ENCODE measurements at regions not wholly inside any gene's neighbourhood (a gene's known extent, or its start where the extent isn't known, plus 50 kb on each side); places are given as distances from the start of the nearest gene placed in this dataset.
"Not testable (repeated sequence)": the region's sequence is repeated elsewhere in the genome, so short reads cannot be mapped to it uniquely, and the experiment has no call there.

DNA sequence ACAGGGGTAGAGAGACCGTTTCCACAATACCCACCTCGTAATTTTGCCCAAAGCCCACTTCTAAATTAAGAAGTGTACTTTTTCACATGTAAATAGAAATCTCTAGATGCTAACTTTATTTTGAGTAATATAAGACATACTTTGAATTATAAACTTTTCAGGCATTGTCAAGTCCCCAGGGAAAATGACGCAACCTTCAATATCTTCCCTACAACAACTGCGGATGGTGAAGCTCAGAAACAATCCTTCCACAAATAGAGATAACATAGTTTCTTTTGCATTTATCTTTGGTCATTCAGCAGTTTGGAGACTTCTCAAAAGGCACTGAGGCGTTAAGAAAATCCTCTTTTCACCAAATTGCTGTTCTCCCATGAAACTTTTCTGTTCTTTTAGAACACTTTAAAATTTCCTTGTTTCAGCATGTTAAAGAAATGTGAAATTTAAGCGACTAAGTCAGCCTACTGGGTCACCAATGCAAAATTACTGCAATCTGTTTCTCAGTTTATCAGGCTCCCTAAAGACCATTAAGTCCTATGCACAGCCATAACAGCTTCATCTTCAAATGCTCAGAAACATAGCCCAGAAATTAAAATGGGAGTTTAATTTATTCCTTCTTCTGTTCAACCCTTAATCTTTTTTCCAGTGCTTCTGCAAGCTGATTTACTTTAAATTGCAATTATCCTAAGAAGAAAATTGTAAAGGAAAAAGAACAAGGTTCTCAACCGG lies 118.3 kb upstream of the DNAJC10 start:
- DNase-seq (ENCODE audit: low spot score): no peak

DNA sequence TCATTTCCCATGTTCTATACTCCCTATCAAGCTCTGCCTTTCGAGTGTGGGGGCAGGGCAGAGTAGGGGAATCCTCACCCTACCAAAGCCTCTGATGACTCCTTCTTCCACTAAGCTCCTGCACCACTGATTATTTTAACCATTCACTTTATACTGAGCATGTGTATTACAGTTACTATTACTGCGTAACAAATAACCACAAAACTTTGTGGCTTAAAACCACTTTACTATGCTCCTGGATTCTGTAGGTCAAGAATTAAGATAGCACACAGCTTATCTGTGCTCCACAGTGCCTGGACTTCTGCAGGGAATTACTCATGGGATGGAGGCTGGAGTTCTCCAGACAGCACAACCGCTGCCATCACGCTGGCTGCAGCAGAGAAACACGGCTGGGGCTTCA lies 117.4 kb upstream of the DNAJC10 start:
- no peak for DNase-seq (ENCODE audit: low spot score)

DNA sequence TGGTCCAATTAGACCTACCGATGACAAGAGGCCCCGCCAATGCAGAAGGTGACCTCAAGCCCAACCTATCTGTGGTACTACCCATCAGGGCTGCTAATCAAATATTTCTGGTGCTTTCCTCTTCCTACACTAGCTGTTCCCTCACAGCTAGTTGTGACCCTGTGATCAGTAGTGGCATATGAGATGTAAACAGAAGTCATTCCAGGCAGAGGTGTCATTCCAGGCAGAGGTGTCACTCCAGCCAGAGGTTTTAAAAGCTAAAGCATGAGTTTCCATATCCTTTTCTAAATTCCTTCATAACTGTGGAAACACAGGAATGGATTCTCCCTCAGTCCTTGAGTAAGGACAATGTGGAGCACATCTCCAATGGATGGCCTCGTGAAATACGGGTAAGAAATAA lies 110.9 kb upstream of the DNAJC10 start:
- no peak for DNase-seq (ENCODE audit: low spot score)

DNA sequence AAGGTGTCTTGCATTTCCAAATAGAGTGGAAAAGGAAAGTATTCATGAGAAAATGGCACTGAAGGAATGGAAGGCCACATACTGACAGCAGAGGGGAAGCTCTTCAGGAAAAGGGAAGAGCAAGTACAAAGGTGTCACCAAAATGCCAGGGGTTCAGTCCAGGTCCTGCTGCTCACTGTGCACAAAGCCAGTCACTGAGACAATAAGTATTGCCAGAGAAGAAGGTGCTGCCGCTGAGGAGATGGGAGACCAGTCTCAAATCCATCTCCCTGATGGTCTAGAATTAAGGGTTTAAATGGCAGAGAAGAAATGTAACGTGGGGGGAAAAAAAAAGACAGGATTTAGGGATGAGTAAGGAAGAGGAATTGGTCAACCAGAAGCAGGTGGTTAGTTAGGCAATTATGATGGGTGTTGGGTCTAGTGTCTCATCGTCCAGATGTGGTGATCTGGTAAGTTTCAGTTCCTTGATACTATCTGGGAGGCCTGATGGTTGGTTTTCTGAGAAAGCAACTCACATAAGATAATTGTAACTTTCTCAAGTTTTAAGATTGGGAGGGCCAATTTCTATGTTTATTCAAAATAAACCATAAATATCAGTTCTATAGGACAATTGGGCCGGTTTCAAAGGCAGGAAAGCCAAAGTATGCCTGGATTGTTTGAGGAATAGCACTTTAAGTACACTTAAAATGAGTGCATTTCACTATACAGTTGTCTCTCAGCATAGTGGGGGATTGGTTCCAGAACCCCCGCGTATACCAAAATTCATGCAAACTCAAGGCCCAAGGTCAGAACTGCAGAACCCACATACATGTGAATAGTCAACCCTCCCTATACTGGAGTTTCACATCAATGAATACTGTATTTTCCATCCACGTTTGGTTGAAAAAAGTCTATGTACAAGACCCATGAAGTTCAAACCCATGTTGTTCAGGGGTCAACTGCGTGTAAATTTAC lies 109.1 kb upstream of the DNAJC10 start:
- no peak for DNase-seq (ENCODE audit: low spot score)

DNA sequence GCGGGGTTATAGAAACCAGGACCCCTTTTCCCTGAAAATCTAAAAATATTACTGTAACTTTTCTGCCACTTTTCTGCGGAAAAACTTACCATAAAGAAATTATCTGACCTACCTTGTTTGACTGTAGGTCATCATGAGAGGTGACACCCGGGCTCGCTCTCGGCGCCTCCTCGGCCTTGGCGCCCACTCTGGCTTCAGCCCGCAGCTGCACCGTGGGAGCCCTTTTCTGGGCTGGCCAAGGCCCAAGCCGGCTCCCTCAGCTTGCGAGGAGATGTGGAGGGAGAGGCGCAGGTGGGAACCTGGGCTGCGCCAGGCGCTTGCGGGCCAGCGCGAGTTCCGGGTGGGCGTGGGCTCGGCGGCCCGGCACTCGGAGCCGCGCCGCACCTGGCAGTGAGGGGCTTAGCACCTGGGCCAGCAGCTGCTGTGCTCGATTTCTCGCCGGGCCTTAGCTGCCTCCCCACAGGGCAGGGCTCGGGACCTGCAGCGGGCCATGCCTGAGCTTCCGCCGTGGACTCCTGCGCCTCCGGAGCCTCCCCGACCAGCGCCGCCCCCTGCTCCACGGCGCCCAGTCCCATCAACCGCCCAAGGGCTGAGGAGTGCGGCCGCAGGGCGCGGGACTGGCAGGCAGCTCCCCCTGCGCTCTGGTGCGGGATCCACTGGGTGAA lies 107.7 kb upstream of the DNAJC10 start:
- DNase-seq (ENCODE audit: low spot score): no peak

DNA sequence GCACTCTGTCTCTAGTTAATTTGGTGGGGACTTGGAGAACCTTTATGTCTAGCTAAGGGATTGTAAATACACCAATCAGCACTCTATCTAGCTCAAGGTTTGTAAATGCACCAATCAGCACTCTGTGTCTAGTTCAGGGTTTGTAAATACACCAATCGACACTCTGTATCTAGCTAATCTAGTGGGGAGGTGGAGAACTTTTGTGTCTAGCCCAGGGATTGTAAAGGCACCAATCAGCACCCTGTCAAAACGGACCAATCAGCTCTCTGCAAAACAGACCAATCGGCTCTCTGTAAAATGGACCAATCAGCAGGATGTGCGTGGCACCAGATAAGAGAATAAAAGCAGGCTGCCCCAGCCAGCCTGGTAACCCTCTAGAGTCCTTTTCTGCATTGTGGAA lies 107.1 kb upstream of the DNAJC10 start:
- DNase-seq (ENCODE audit: low spot score): not testable (repeated sequence)

DNA sequence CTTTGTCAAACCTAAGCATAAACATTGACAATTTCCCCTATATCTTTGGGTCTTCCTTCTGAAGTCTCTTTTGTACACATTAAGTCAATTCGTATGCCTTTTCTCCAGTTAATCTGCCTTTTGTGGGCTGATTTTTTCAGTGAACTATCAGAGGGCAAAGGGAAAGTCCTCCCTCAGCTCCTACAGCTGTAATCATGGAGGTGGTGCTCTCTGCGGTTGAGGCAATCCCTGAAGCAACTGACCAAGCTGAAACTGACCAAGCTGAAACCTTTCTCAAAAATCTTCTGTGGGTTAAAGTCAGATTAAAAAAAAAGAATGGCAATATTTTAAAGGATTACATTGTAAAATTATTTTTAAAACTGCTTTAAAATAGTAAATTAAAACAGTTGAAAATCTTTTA lies 105.8 kb upstream of the DNAJC10 start:
- no peak for DNase-seq (ENCODE audit: low spot score)

DNA sequence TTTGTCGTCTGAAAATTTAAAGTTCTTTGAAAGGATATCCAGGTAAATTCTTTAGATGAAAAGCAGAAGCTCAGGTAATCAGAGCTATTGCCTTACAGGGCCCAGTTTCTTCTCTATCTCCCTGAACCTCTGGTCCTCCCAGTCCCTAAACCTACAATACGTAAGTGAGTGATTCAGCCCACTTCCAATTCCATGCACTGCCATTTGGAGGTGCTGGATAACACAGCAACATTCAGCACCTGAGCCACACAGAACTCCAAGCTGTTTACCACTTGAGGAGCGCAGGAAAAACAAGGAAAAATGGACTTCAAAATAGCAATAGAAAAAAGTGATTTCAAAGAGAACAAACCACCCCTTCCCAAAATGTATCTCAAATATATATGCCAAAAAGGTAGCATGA lies 105.0 kb upstream of the DNAJC10 start:
- no peak for DNase-seq (ENCODE audit: low spot score)

DNA sequence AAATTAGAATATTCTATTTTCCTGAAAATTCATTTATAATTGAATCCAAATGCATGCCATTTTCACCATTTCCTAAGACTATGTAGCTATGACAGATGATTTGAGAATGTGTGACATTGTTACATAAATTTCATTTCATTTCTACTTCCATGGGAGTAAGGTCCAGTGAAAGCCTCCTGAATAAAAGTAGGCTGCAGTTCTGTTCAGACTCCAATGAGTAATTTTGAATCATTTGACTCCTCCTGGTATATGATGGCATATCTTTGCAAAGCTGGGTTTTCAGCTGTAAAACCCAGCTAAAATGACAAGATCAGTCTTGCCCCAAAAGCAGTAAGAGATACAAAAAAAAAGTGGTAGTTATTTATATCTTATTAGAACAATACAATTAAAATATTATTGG lies 101.0 kb upstream of the DNAJC10 start:
- DNase-seq (ENCODE audit: low spot score): no peak

DNA sequence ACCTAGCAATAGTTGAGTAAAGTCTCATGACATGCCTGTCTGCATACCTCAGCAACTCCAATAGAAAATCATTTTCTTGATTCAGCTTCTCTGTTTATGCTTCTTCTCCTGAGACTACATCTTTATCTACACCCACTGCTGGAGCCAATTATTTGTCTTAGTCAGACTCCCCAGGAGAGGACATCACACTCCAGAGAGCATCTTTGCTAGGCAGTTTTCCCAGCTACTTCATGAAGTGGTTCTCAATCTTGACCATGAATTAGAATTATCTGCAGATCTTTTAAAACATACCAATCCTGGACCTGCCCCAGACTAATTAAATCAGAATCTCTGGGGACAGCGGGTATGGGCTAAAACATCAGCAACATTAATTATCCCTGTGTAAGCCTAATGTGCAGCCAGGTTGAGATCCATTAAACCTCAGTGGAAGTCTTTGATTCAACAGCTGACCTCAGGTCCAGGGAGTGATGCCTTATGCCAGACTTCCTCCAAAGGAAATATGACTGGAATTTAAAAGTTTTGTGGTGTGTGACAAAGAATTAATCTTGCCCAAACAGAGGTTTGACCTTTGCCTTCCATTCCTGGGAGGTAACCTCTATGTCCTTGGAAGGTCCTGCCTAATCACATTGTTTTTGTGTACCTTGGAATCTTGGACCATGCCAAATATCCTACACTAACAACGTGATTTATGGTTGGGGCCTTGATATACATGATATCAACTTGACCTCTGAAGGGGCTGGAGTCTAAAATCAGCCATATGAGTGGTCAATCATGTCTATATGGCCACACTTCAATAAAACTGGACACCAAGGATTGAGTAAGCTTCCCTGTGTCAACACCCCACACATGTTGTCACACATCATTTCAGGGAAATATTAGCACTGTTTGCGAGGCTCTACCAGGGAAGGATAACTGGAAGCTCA lies 99.3 kb upstream of the DNAJC10 start:
- no peak for DNase-seq (ENCODE audit: low spot score)

DNA sequence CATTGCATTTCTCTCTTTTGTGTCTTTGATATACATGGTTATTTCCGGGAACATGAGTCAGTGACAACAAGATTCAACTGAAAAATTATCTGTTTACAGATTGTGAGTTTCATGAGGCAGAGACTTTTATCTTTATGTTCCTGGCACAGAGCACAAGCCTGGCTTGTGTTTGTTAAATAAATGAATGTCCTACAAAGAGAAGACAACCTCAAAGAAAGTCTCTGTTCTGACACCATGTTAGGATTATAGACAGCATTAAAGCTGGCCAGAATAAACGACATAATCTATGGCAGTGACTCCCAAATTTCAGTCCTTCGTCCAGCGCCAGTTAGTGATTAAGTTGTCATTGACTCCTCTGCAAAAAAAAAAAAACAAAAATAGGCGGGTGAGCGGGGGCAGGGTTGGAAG lies 97.4 kb upstream of the DNAJC10 start:
- peak; percentile 6 for DNase-seq (ENCODE audit: low spot score)

DNA sequence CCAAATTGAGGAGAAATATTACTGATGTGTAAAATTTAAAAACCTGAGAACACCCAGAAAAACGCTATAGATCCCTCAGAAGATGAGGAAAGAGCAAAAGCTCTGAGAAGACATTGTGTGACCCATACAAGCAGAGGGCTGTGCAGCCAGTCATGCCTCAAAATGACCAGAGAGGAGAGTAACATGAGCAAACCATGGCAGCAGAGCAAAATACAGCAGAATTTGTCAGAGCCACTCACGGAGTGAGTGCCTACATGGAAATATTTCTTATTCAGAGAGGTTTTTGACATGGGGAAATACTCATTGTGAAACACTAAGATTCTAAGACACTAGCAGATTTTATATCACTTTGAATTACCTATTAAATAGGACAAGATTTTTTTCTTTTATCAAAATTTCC lies 96.8 kb upstream of the DNAJC10 start:
- no peak for DNase-seq (ENCODE audit: low spot score)

DNA sequence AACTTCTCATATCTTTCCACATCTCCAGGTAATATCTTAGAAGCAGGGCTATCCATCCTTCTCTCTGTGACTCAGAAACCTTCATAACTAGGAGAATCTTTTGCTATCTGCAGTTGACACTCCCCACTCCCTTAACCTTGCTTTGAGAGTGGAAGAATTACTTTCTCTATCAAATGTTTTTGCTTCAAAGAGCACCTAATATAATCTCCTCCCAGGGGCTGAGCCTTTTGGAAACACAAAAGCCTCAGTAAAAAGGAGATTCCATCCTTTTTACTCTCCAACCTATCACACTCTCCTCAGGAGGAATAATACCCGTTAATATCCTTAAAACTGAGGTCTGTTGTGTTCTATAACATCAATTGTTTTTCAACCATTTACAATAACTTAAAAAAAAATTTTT lies 94.9 kb upstream of the DNAJC10 start:
- no peak for DNase-seq (ENCODE audit: low spot score)

DNA sequence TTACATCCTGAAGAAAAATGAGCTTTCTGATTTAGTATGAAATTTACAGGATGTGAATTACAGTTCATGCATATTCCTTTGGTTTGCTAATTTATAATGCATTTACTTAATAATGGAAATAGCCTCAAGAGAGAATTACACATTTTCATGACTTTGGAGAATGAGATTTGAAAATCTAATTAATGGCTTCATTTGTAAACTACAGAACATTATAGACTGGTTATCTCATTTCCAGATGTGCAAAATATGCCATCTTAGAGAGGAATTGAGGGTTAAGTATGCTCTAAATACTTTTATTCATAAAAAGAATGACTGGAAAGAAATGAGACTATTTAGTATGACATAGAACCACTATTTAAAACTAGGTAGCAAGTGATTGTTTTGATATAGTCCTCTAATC lies 94.2 kb upstream of the DNAJC10 start:
- no peak for DNase-seq (ENCODE audit: low spot score)

DNA sequence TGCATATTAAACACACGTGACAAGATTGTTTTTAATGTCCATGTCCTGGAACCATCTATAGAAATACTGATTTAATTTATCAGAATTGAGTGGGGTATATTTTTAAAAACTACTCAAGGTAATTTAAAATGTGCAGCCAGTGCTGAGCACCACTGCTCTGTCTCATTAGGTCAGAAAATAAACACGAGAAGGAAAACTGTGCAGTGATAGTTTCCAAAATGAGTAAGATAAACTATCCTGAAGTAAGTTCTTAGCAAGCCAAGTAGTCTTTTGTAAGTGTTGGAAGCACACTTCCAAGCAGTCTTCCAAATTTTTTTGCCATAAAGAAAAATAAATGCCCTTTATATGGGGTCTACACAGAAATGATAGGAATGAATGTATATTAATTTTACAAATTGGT lies 93.8 kb upstream of the DNAJC10 start:
- no peak for DNase-seq (ENCODE audit: low spot score)

DNA sequence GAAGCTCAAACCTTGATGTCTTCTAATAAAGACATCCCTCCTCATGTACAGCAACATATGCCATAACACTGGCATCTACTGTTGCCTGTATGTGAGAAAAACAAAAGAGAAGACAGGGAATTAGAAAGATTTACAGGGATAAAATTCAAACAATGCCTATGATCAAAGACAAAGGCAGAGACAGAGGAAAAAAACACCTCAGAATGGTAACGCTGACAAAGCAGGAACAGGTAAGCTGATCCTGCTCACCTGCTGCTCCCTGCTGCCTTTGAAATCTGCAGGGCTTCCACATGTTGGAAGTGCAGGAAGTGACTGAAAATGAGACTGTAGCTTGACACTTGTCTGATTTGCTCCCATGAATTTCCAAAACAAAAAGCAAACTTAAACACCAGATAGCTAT lies 90.2 kb upstream of the DNAJC10 start:
- no peak for DNase-seq (ENCODE audit: low spot score)

DNA sequence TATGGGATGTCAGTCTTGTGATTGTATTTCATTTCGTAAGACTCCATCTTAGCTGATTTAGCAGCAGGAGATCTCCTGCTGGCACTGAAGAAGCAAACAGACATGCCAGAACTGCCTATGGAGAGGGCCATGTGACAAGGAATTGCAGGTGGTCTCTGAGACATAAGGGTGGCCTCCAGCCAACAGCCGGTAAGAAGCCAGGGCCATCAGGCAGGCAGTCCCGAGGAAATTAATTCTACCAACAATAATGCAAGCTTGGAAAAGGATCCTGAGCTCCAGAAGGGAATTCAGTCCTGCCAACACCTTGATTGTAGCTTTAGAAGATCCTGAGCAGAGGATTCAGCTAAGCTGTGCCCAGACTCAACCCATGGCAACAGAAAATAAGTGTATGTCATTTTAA lies 87.1 kb upstream of the DNAJC10 start:
- peak; percentile 29 for DNase-seq (ENCODE audit: low spot score)

DNA sequence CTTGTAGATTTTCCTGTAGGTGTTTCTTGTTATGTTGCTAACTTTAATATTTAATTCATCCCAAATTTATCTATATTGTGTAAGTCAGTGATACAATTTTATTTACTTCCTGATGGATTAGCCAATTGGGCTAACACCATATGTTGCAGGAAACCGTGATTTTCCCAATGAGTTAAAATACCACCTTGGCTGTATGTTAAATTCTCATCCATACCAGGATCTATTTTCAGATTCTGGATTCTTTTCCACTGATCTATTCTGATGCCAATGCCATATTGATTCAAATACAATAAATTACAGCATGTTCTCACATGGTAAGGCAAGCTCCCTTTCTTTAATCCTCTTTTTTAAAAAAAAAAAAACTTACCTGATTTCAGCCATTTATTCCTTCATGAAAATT lies 85.8 kb upstream of the DNAJC10 start:
- DNase-seq (ENCODE audit: low spot score): no peak

DNA sequence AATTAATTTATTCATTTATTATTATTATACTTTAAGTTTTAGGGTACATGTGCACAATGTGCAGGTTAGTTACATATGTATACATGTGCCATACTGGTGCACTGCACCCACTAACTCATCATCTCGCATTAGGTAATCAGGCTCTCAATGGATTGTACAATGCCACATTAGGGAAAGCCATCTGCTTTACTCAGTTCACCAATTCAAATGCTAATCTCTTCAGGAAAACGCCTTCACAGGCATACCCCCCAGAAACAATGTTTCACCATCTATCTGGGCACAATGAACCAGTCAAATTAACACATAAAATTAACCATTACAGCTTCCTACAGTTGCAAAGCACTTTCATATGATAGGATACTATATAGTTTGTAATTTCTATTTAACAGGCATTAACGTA lies 84.8 kb upstream of the DNAJC10 start:
- no peak for DNase-seq (ENCODE audit: low spot score)

DNA sequence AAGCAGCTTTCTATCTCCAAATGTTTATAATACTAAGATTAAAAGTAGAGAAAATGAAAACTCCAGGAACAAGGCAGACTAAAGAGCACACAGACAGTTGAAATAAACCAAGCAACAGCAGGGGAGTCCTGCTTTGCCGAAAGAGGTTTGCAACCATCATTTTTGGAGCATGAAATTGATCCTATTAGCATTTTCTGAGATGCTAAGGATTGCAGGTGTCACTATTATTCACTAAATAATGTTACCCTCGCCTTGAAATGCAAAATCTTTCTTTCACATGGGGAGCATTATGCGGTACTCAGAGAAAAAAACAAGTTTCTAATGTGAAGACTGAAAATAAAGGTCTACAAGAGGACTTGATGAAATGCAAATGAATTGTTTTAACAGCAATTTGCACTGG lies 81.7 kb upstream of the DNAJC10 start:
- DNase-seq (ENCODE audit: low spot score): no peak

DNA sequence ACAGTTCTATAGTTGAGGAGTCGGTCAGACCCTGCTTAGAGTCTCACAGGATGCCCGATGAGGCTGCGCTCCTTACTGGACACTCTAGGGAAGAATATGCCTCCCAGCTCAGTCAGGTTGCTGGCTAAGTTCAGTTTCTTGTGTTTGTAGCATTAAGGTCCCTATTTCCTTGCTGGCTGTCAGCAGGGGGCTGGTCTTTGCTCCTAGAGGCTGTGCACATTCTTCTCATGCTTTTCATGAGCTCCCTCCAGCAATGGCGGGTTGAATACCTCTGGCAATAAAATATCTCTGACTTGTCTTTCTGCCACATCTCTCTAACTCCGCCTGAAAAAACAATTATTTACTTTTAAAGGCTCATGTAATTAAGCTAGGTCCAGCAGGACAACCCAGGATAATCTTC lies 79.4 kb upstream of the DNAJC10 start:
- no peak for DNase-seq (ENCODE audit: low spot score)

DNA sequence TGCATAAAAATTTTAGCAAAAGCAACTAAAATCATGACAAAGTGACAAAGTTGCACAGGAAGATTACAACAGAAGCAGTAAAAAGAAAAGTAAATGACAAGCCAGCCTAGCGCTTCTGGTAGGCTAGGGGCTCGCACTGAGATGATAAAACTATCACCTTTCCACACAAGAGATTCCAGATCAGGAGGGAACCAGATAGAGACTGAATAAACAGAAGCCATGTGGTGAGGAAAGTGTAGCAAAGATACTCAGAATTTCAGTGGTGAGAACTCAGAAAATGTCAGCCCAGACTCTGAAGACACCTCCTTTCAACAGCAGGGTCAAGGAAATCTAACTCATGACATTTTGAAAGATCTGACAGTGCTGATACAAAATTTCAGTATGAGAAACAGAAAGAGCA lies 77.4 kb upstream of the DNAJC10 start:
- DNase-seq (ENCODE audit: low spot score): no peak
